HepG2 (cell line): ENCODE measurements at regions not wholly inside any gene's neighbourhood (a gene's known extent, or its start where the extent isn't known, plus 50 kb on each side); places are given as distances from the start of the nearest gene placed in this dataset.

Experiments
- ATAC-seq: fragments of 200-7000 bp; cut with Tn5 transposase; 3 replicates; pipeline ENCODE4 v1.9.1; 2020; ENCODE audit warnings: mild to moderate bottlenecking, moderate library complexity
- BruUV-seq: library from RNA; stranded (reverse); fragments of 400-500 nt; replicated peaks from 2 replicates; lab custom pipeline; 2021; lab: Mats Ljungman, UMichigan
- CTCF ChIA-PET: fragments of 300-600 bp; formaldehyde crosslinking; extraction: SDS; loops from one replicate; lab custom pipeline; 2021; ENCODE audit warnings: low total read pairs, inconsistent platforms, low intra/inter-chr PET ratio; lab: Yijun Ruan, JAX
- POLR2A ChIA-PET: fragments of 350-600 bp; sonication (Branson Sonifier 250); formaldehyde crosslinking; loops from one replicate; lab custom pipeline; 2020; ENCODE audit warnings: antibody characterized with exemption, inconsistent platforms; lab: Yijun Ruan, JAX
- DNase-seq: peaks from one replicate; pipeline ENCODE4 v3.0.0-alpha.2; 2015; ENCODE audit warnings: low spot score
- FAIRE-seq: peaks from 3 replicates; lab custom pipeline; 2011; peaks lifted over from hg19 to GRCh38; lab: Jason Lieb, UNC
- H2AFZ ChIP-seq: one replicate; pipeline ENCODE4 v1.6.1; 2011; ENCODE audit warnings: low read length, inconsistent platforms
- H3K27ac ChIP-seq: fragments of 300-600 bp; 3 replicates; pipeline ENCODE4 v1.8.0; 2011; ENCODE audit warnings: mixed run types, mild to moderate bottlenecking, mixed read lengths, low read length, inconsistent platforms; ENCODE audit not compliant: insufficient read depth; ENCODE audit errors: extremely low read length
- H3K27me3 ChIP-seq, 2 experiments: fragments of 200-600 bp in 1 of 2; 2 replicates in 1 of 2; 3 replicates in 1 of 2; pipeline versions ENCODE4 v1.6.0 to v1.8.0; 2011; ENCODE audit warnings: low read length in 2 of 2, mild to moderate bottlenecking in 2 of 2, moderate library complexity in 2 of 2, inconsistent platforms in 1 of 2; ENCODE audit not compliant: insufficient read depth in 2 of 2, control insufficient read depth in 1 of 2
- H3K36me3 ChIP-seq, 2 experiments: fragments of 200-600 bp in 1 of 2; replicated peaks in 1 of 2; 2 replicates in 1 of 2; 3 replicates in 1 of 2; pipeline versions ENCODE4 v1.5.1 to v1.8.0; 2011; ENCODE audit warnings: low read length in 2 of 2, inconsistent platforms in 1 of 2; ENCODE audit not compliant: insufficient read depth in 2 of 2, control insufficient read depth in 1 of 2
- H3K4me1 ChIP-seq: 2 replicates; pipeline ENCODE4 v1.5.1; 2012; ENCODE audit warnings: low read length, inconsistent platforms; ENCODE audit not compliant: insufficient read depth
- H3K4me2 ChIP-seq: 2 replicates; pipeline ENCODE4 v1.6.0; 2011; ENCODE audit warnings: low read depth, low read length, inconsistent platforms
- H3K4me3 ChIP-seq, 3 experiments: fragments of 200-600 bp in 1 of 3; sonication (generic), shearing (Covaris generic) in 1 of 3; replicated peaks in 1 of 3; 2 replicates each; pipeline ENCODE4 v1.5.1; 2011 to 2016; ENCODE audit warnings: low read length in 3 of 3, inconsistent platforms in 2 of 3, low read depth in 2 of 3, mild to moderate bottlenecking in 2 of 3, control low read depth in 1 of 3, mixed read lengths in 1 of 3; ENCODE audit not compliant: insufficient read depth in 1 of 3
- H3K79me2 ChIP-seq: one replicate; pipeline ENCODE4 v1.6.1; 2011; ENCODE audit warnings: low read length, inconsistent platforms; ENCODE audit not compliant: insufficient read depth
- H3K9ac ChIP-seq: 2 replicates; pipeline ENCODE4 v1.6.0; 2011; ENCODE audit warnings: mild to moderate bottlenecking, low read depth, low read length, inconsistent platforms; ENCODE audit not compliant: insufficient read depth
- H3K9me3 ChIP-seq: 2 replicates; pipeline ENCODE4 v1.5.1; 2012; ENCODE audit warnings: mild to moderate bottlenecking, low read length
- H4K20me1 ChIP-seq: 2 replicates; pipeline ENCODE4 v1.6.0; 2011; ENCODE audit warnings: inconsistent platforms, mild to moderate bottlenecking, low read length, moderate library complexity; ENCODE audit not compliant: insufficient read depth
- NFATC3 ChIP-seq: sonication (generic); formaldehyde crosslinking; IDR thresholded peaks from 2 replicates; pipeline ENCODE4 v1.5.1; 2020; ENCODE audit warnings: mild to moderate bottlenecking, missing genetic modification reagents
- NFYC ChIP-seq: IDR thresholded peaks from 2 replicates; pipeline ENCODE4 v1.6.1; 2016; ENCODE audit warnings: missing genetic modification reagents, missing compliant biosample characterization
- RCOR2 ChIP-seq: IDR thresholded peaks from 2 replicates; pipeline ENCODE4 v1.6.1; 2016; ENCODE audit warnings: missing biosample characterization, missing genetic modification reagents
- TP53 ChIP-seq: sonication (generic); formaldehyde crosslinking; conservative IDR thresholded peaks from 2 replicates; pipeline ENCODE4 v1.4.0; 2020; ENCODE audit warnings: missing genetic modification reagents
- YY1 ChIP-seq: IDR thresholded peaks from 2 replicates; pipeline ENCODE4 v1.6.1; 2011; ENCODE audit warnings: low read length, low read depth, moderate library complexity, mild to moderate bottlenecking; ENCODE audit not compliant: insufficient read depth, insufficient replicate concordance
- ZNF33A ChIP-seq: sonication (generic); formaldehyde crosslinking; IDR thresholded peaks from 2 replicates; pipeline ENCODE4 v1.5.1; 2020; ENCODE audit warnings: missing genetic modification reagents, mild to moderate bottlenecking, moderate library complexity, borderline replicate concordance
- WGBS: methylation state at CpG from one replicate; pipeline ENCODE4 v1.1.6; 2017; ENCODE audit warnings: low lambda C conversion rate; 5-methylcytosine and 5-hydroxymethylcytosine counted together
- in situ Hi-C: cut with HindIII; loops from 2 replicates; pipeline ENCODE4 v1.10.0; 2017; ENCODE audit warnings: low pct_unique_long_range_greater_than_20kb; ENCODE audit not compliant: extremely low pct_ligation_motif_present
- intact Hi-C: fragments of 100-400 bp; cut with micrococcal nuclease; formaldehyde crosslinking; loops from one replicate; pipeline ENCODE4 v1.10.0; 2022; ENCODE audit not compliant: unreplicated experiment
- TF ChIP-seq, protein P1 (sequence below): IDR thresholded peaks from 2 replicates; pipeline ENCODE4 v1.6.1; 2016; ENCODE audit warnings: mild to moderate bottlenecking

DNA sequence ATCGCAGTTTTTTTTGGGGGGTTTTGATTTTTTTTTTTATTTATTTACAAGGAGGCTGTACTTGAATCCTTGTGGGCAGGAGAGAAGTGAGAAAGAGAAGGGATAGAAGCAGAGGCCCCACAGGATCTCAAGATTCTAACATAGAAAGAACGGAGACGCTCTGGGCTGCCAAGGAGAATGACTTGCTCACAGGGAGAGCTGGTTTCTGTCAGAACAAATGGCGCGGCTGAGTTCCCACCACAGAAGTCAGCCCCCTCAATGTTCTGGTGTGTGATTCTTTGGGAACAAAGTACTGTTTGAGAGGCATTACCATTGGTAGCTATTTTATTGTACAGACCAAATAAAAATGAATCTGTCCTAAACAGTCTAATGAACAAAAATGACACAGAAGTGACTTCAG is 80.6 kb downstream of the ATXN3L start:
- no peaks in the 10 kb centered on the region for H3K9me3 ChIP-seq
- H3K79me2 ChIP-seq: no peaks in the 10 kb centered on the region
- H4K20me1 ChIP-seq: no peaks in the 10 kb centered on the region
- 84% methylated on average over 5 of the region's 5 CpGs for whole genome bisulfite sequencing
- no peaks in the 10 kb centered on the region for H3K4me1 ChIP-seq
- ATAC-seq (no peak), DNase-seq (no peak), FAIRE-seq (no peak)
- intact Hi-C loops: no loop called here
- in situ Hi-C loops: no loop called here
- no peak overlapping the region for H3K27ac ChIP-seq
- BruUV-seq: no TSS peak
- H3K4me3 ChIP-seq: no peak overlapping the region
- no peaks in the 10 kb centered on the region for H3K36me3 ChIP-seq
- TF ChIP-seq ZNF33A (no peak), TP53 (CRISPR knock-in tag) (no peak), RCOR2 (CRISPR knock-in tag) (no peak), NFATC3 (CRISPR knock-in tag) (no peak), YY1 (no peak)
- no peak overlapping the region for H2AFZ ChIP-seq
- ChIA-PET CTCF (no interaction called here), POLR2A (no interaction called here)
- H3K27me3 ChIP-seq: no peaks in the 10 kb centered on the region
- no peak overlapping the region for H3K9ac ChIP-seq
- no peak overlapping the region for H3K4me2 ChIP-seq

DNA sequence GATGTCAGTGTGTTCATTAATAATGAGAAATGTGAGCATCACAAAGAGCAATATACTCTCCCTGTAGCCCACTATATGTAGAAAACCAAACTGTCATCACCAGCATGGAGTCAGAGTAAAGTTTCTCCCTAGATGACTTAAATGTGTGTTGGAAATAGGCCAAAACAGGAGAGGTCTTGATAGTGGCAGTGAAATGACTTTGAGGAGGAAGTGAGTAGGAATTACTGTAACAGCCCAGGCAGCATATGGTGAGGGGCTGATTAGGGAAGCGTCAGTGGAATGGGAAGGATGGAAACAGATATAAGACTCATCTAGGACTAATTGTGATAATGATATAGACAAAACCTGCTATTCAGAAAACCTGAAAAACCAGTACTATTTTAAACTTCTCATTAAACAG is 83.9 kb downstream of the ATXN3L start:
- POLR2A ChIA-PET: no interaction called here
- FAIRE-seq (no peak), DNase-seq (no peak), ATAC-seq (no peak)
- no peak for TF ChIP-seq NFYC (CRISPR knock-in tag)
- TF ChIP-seq, protein P1, sequence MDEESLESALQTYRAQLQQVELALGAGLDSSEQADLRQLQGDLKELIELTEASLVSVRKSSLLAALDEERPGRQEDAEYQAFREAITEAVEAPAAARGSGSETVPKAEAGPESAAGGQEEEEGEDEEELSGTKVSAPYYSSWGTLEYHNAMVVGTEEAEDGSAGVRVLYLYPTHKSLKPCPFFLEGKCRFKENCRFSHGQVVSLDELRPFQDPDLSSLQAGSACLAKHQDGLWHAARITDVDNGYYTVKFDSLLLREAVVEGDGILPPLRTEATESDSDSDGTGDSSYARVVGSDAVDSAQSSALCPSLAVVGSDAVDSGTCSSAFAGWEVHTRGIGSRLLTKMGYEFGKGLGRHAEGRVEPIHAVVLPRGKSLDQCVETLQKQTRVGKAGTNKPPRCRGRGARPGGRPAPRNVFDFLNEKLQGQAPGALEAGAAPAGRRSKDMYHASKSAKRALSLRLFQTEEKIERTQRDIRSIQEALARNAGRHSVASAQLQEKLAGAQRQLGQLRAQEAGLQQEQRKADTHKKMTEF: no peak
- H3K4me3 ChIP-seq: no peak overlapping the region
- whole genome bisulfite sequencing: 94% methylated on average over 1 of the region's 1 CpG
- no TSS peak for BruUV-seq
- H3K4me1 ChIP-seq: no peaks in the 10 kb centered on the region
- H3K9ac ChIP-seq: no peak overlapping the region
- H3K4me2 ChIP-seq: no peak overlapping the region
- in situ Hi-C loops: no loop called here
- intact Hi-C loops: no loop called here
- CTCF ChIA-PET: no interaction called here
- H4K20me1 ChIP-seq: no peaks in the 10 kb centered on the region
- no peaks in the 10 kb centered on the region for H3K36me3 ChIP-seq
- no peaks in the 10 kb centered on the region for H3K79me2 ChIP-seq
- H3K27me3 ChIP-seq: no peaks in the 10 kb centered on the region
- H3K27ac ChIP-seq: no peak overlapping the region
- no peaks in the 10 kb centered on the region for H3K9me3 ChIP-seq
- H2AFZ ChIP-seq: no peak overlapping the region
